Left ventricle myocardium inferior (tissue), 1 donor: ENCODE measurements at regions not wholly inside any gene's neighbourhood (a gene's known extent, or its start where the extent isn't known, plus 50 kb on each side); places are given as distances from the start of the nearest gene placed in this dataset.

Experiments used
- DNase-seq: peaks from one replicate; pipeline ENCODE4 v3.0.0-alpha.2; 2020
- H3K27ac ChIP-seq: fragments of 200-600 bp; replicated peaks from 2 replicates; pipeline ENCODE4 v1.8.0; 2021
- H3K27me3 ChIP-seq: fragments of 200-600 bp; 2 replicates; pipeline ENCODE4 v1.8.0; 2021; ENCODE audit warnings: low read depth
- H3K36me3 ChIP-seq: fragments of 200-600 bp; 2 replicates; pipeline ENCODE4 v1.8.0; 2021
- H3K4me1 ChIP-seq: fragments of 200-600 bp; 2 replicates; pipeline ENCODE4 v1.8.0; 2021
- H3K4me3 ChIP-seq: fragments of 200-600 bp; 2 replicates; pipeline ENCODE4 v1.8.0; 2021; ENCODE audit warnings: mild to moderate bottlenecking, moderate library complexity
- H3K9me3 ChIP-seq: fragments of 200-600 bp; replicated peaks from 2 replicates; pipeline ENCODE4 v1.8.0; 2021
- CTCF ChIP-seq: fragments of 200-600 bp; IDR thresholded peaks from 2 replicates; pipeline ENCODE4 v1.8.0; 2021; ENCODE audit warnings: antibody characterized with exemption, mild to moderate bottlenecking, borderline replicate concordance
- intact Hi-C: fragments of 100-400 bp; cut with micrococcal nuclease; formaldehyde crosslinking; loops from one replicate; pipeline ENCODE4 v1.11.0; 2022
- donor health status: DM: no; HTN: yes; CAD: no; lungs with severe emphysema.

- no peaks in the 10 kb centered on the region for H3K9me3 ChIP-seq
- TF ChIP-seq CTCF = no peak
- H3K27ac ChIP-seq = no peak overlapping the region
- H3K36me3 ChIP-seq = no peaks in the 10 kb centered on the region
- H3K27me3 ChIP-seq = no peaks in the 10 kb centered on the region
- no peaks in the 10 kb centered on the region for H3K4me1 ChIP-seq
- no peak for DNase-seq
- intact Hi-C loops = no loop called here
- H3K4me3 ChIP-seq = no peak overlapping the region
Observed at GRCh38 chr15:87317900-87318299, 938.6 kb downstream of the NTRK3 start.

- H3K36me3 ChIP-seq = no peaks in the 10 kb centered on the region
- TF ChIP-seq CTCF = no peak
- intact Hi-C loops = no loop called here
- no peaks in the 10 kb centered on the region for H3K9me3 ChIP-seq
- H3K4me1 ChIP-seq = no peaks in the 10 kb centered on the region
- DNase-seq = no peak
- H3K27ac ChIP-seq = no peak overlapping the region
- H3K4me3 ChIP-seq = no peak overlapping the region
- H3K27me3 ChIP-seq = no peaks in the 10 kb centered on the region
Observed at GRCh38 chr15:87312221-87312620, 944.3 kb downstream of the NTRK3 start.

- H3K9me3 ChIP-seq = no peaks in the 10 kb centered on the region
- H3K27me3 ChIP-seq = no peaks in the 10 kb centered on the region
- DNase-seq = no peak
- no peaks in the 10 kb centered on the region for H3K4me1 ChIP-seq
- no peak for TF ChIP-seq CTCF
- no peak overlapping the region for H3K27ac ChIP-seq
- H3K36me3 ChIP-seq = no peaks in the 10 kb centered on the region
- intact Hi-C loops = no loop called here
- no peak overlapping the region for H3K4me3 ChIP-seq
Observed at GRCh38 chr15:87300146-87300545, 956.4 kb downstream of the NTRK3 start.

- H3K27ac ChIP-seq = no peak overlapping the region
- no peak overlapping the region for H3K4me3 ChIP-seq
- intact Hi-C loops = no loop called here
Observed at GRCh38 chr15:87294854-87295253, 961.7 kb downstream of the NTRK3 start.

GRCh38 chr15:87293031-87293430 lies 963.5 kb downstream of the NTRK3 start:
- no peak overlapping the region for H3K4me3 ChIP-seq
- H3K9me3 ChIP-seq = peaks cover 4% of the 10 kb centered on the region
- intact Hi-C loops = no loop called here
- no peak for DNase-seq
- no peak overlapping the region for H3K27ac ChIP-seq
- H3K36me3 ChIP-seq = no peaks in the 10 kb centered on the region
- no peaks in the 10 kb centered on the region for H3K4me1 ChIP-seq
- H3K27me3 ChIP-seq = no peaks in the 10 kb centered on the region
- no peak for TF ChIP-seq CTCF

More at GRCh38 chr15:87294854-87295253, 961.7 kb downstream of the NTRK3 start:
- no peaks in the 10 kb centered on the region for H3K27me3 ChIP-seq
- TF ChIP-seq CTCF = no peak
- H3K4me1 ChIP-seq = no peaks in the 10 kb centered on the region
- H3K9me3 ChIP-seq = peaks cover 4% of the 10 kb centered on the region
- H3K36me3 ChIP-seq = no peaks in the 10 kb centered on the region
- DNase-seq = no peak

- H3K27ac ChIP-seq = no peak overlapping the region
- no peak for TF ChIP-seq CTCF
- no peaks in the 10 kb centered on the region for H3K4me1 ChIP-seq
- intact Hi-C loops = no loop called here
- H3K9me3 ChIP-seq = peaks cover 4% of the 10 kb centered on the region
- no peak overlapping the region for H3K4me3 ChIP-seq
- H3K27me3 ChIP-seq = no peaks in the 10 kb centered on the region
- H3K36me3 ChIP-seq = no peaks in the 10 kb centered on the region
- DNase-seq = no peak
Observed at GRCh38 chr15:87287156-87287555, 969.4 kb downstream of the NTRK3 start.
